Right lobe of liver (tissue), 6 donors: ENCODE measurements at regions not wholly inside any gene's neighbourhood (a gene's known extent, or its start where the extent isn't known, plus 50 kb on each side); places are given as distances from the start of the nearest gene placed in this dataset.
"Not testable (repeated sequence)": the region's sequence is repeated elsewhere in the genome, so short reads cannot be mapped to it uniquely, and the experiment has no call there.

Experiments used
- ATAC-seq, 4 donors: fragments of 200-7000 bp; cut with Tn5 transposase; one replicate each; pipeline ENCODE4 v1.9.1; 2020; ENCODE audit warnings: mild to moderate bottlenecking in 4 of 4, moderate library complexity in 4 of 4
- DNase-seq, 3 donors: peaks; one replicate each; pipeline ENCODE4 v3.0.0-alpha.2; 2020
- H3K27ac ChIP-seq, 3 donors: fragments of 200-600 bp; one replicate each; pipeline ENCODE4 v1.8.0; 2022
- H3K27me3 ChIP-seq, 2 donors: fragments of 200-600 bp; one replicate each; pipeline ENCODE4 v1.8.0; 2022
- H3K36me3 ChIP-seq, 4 donors: fragments of 200-600 bp; sonication (generic) in 1 of 4; one replicate each; pipeline versions ENCODE4 v1.5.1 to v1.8.0; 2017 to 2022; ENCODE audit warnings: control low read depth in 1 of 4
- H3K4me1 ChIP-seq, 4 donors: fragments of 200-600 bp; sonication (generic) in 1 of 4; one replicate each; pipeline versions ENCODE4 v1.5.1 to v1.8.0; 2017 to 2022; ENCODE audit warnings: control low read depth in 1 of 4
- H3K4me3 ChIP-seq, 3 donors: fragments of 200-600 bp; one replicate each; pipeline ENCODE4 v1.8.0; 2022
- H3K9me3 ChIP-seq, 4 donors: fragments of 200-600 bp; sonication (generic) in 1 of 4; one replicate each; pipeline versions ENCODE4 v1.5.1 to v1.8.0; 2017 to 2022; ENCODE audit warnings: control low read depth in 1 of 4
- CTCF ChIP-seq, 4 donors: fragments of 200-600 bp in 3 of 4; fragments of 450-650 bp in 1 of 4; IDR thresholded peaks; one replicate each; pipeline versions ENCODE4 v1.5.1 to v1.8.0; 2016 to 2022; ENCODE audit warnings: antibody characterized with exemption in 4 of 4, mild to moderate bottlenecking in 2 of 4
- POLR2A ChIP-seq: fragments of 450-650 bp; IDR thresholded peaks from one replicate; pipeline ENCODE4 v1.6.1; 2017; ENCODE audit warnings: antibody characterized with exemption, mild to moderate bottlenecking
- WGBS: methylation state at CpG from one replicate; pipeline ENCODE4 v1.1.6; 2018; ENCODE audit warnings: low coverage, low lambda C conversion rate; ENCODE audit not compliant: insufficient coverage; ENCODE audit errors: missing lambda C conversion rate; 5-methylcytosine and 5-hydroxymethylcytosine counted together
- intact Hi-C, 2 donors: fragments of 100-400 bp; cut with DNase I; formaldehyde crosslinking; loops; one replicate each; pipeline versions ENCODE4 v1.11.2 to v1.14.1; 2022
- donor health status: DM: no; HTN: yes; CAD: no.
- donor health status: DM: no; HTN: no; CAD: no.
- donor health status: DM: no; HTN: no; CAD: no.
- donor health status: DM: no; HTN: yes; CAD: no.
- donor health status: DM: no; HTN: yes; CAD: no.

- intact Hi-C loops, result no loop called here
Measured at GRCh38 chr3:14037211-14037610, 87.5 kb downstream of the CHCHD4 start.

GRCh38 chr3:14033023-14033422 is 91.6 kb downstream of the CHCHD4 start:
- TF ChIP-seq POLR2A (no peak), CTCF (IDR thresholded peaks at IDR 0.05) (no peak)
- ATAC-seq (no peak), DNase-seq (no peak)
- Histone ChIP-seq H3K4me1 (no peaks in the 10 kb centered on the region), H3K9me3 (peaks cover 0 to 3% (median 0%) of the 10 kb centered on the region in 4 donors), H3K36me3 (no peaks in the 10 kb centered on the region), H3K4me3 (no peak overlapping the region), H3K27ac (no peak overlapping the region), H3K27me3 (no peaks in the 10 kb centered on the region)
- intact Hi-C loops, result no loop called here
- WGBS, result 27% methylated on average over 1 of the region's 1 CpG

More at GRCh38 chr3:14037211-14037610, 87.5 kb downstream of the CHCHD4 start:
- ATAC-seq (no peak), DNase-seq (peak in 1 of 3 donors; percentile 45)
- Histone ChIP-seq H3K36me3 (no peaks in the 10 kb centered on the region), H3K27ac (no peak overlapping the region), H3K4me1 (no peaks in the 10 kb centered on the region), H3K4me3 (no peak overlapping the region), H3K9me3 (peaks cover 0 to 3% (median 0%) of the 10 kb centered on the region in 4 donors), H3K27me3 (no peaks in the 10 kb centered on the region)
- no CpG with 5 or more reads among the region's 22 CpGs for WGBS
- no peak for TF ChIP-seq POLR2A
- no peak for TF ChIP-seq CTCF (IDR thresholded peaks at IDR 0.05)

GRCh38 chr3:14031271-14031670 is 93.4 kb downstream of the CHCHD4 start:
- Histone ChIP-seq H3K4me1 (no peaks in the 10 kb centered on the region), H3K36me3 (no peaks in the 10 kb centered on the region), H3K27me3 (no peaks in the 10 kb centered on the region), H3K27ac (no peak overlapping the region), H3K4me3 (no peak overlapping the region), H3K9me3 (peaks cover 0 to 3% (median 0%) of the 10 kb centered on the region in 4 donors)
- 58% methylated on average over 3 of the region's 3 CpGs for WGBS
- TF ChIP-seq POLR2A (no peak), CTCF (IDR thresholded peaks at IDR 0.05) (no peak)
- no peak for DNase-seq
- intact Hi-C loops, result no loop called here
- ATAC-seq, result no peak

- H3K27ac ChIP-seq, H3K27me3 ChIP-seq, H3K4me3 ChIP-seq, H3K4me1 ChIP-seq, H3K36me3 ChIP-seq, intact Hi-C loops, ATAC-seq, DNase-seq, H3K9me3 ChIP-seq: not testable (repeated sequence)
- WGBS, result no CpG with 5 or more reads among the region's 20 CpGs
Measured at GRCh38 chr3:14029390-14029995, 95.2 kb downstream of the CHCHD4 start.

GRCh38 chr3:14028122-14028521 is 96.5 kb downstream of the CHCHD4 start:
- H3K27me3 ChIP-seq, H3K9me3 ChIP-seq, intact Hi-C loops, H3K4me1 ChIP-seq, H3K4me3 ChIP-seq, H3K36me3 ChIP-seq, H3K27ac ChIP-seq, DNase-seq, ATAC-seq: not testable (repeated sequence)
- 87% methylated on average over 7 of the region's 9 CpGs for WGBS
